DND-41 (cell line): ENCODE measurements at regions not wholly inside any gene's neighbourhood (a gene's known extent, or its start where the extent isn't known, plus 50 kb on each side); places are given as distances from the start of the nearest gene placed in this dataset.

Source experiments
- CTCF ChIP-seq: IDR thresholded peaks from 2 replicates; pipeline ENCODE4 v1.5.1; 2012; ENCODE audit warnings: borderline replicate concordance, low read length, moderate library complexity, mild to moderate bottlenecking; ENCODE audit not compliant: poor library complexity, severe bottlenecking; ENCODE audit errors: extremely low read depth
- EZH2 ChIP-seq: IDR thresholded peaks from 3 replicates; pipeline ENCODE4 v1.6.1; 2012; ENCODE audit warnings: borderline replicate concordance, low read depth, mild to moderate bottlenecking, moderate library complexity, low read length, inconsistent platforms; ENCODE audit not compliant: severe bottlenecking

GRCh38 chr6:168195712-168196111, 116.7 kb upstream of the FRMD1 start:
- TF ChIP-seq CTCF (no peak), EZH2 (no peak)
